PC-3 (cell line): ENCODE measurements at regions not wholly inside any gene's neighbourhood (a gene's known extent, or its start where the extent isn't known, plus 50 kb on each side); places are given as distances from the start of the nearest gene placed in this dataset.

Source experiments
- CTCF ChIP-seq: fragments of 300-600 bp; sonication (generic); conservative IDR thresholded peaks from 2 replicates; pipeline ENCODE4 v1.5.1; 2017; ENCODE audit warnings: antibody characterized with exemption, low read depth, mild to moderate bottlenecking, low read length
- EZH2 ChIP-seq: fragments of 300-600 bp; sonication (generic); IDR thresholded peaks from one replicate; pipeline ENCODE4 v1.6.1; 2017; ENCODE audit warnings: antibody characterized with exemption, mild to moderate bottlenecking, low read length; ENCODE audit not compliant: unreplicated experiment

- TF ChIP-seq EZH2, result no peak
- TF ChIP-seq CTCF, result no peak
These were observed 75.4 kb upstream of the CPLX2 start for GRCh38 chr5:175795959-175796358.
